ENCODE measurements at regions not wholly inside any gene's neighbourhood (a gene's known extent, or its start where the extent isn't known, plus 50 kb on each side); places are given as distances from the start of the nearest gene placed in this dataset.

GRCh38 chr2:237196409-237196808, 110.7 kb downstream of the COPS8 start:
- DNase-seq (ENCODE audit: low read depth in 1 of 2, low spot score in 1 of 2) = no peak
- H3K27ac ChIP-seq (replicated peaks) = no peak overlapping the region
- peaks cover 3% of the 10 kb centered on the region for H3K27me3 ChIP-seq (ENCODE audit: insufficient read depth, poor library complexity, severe bottlenecking)

DNA sequence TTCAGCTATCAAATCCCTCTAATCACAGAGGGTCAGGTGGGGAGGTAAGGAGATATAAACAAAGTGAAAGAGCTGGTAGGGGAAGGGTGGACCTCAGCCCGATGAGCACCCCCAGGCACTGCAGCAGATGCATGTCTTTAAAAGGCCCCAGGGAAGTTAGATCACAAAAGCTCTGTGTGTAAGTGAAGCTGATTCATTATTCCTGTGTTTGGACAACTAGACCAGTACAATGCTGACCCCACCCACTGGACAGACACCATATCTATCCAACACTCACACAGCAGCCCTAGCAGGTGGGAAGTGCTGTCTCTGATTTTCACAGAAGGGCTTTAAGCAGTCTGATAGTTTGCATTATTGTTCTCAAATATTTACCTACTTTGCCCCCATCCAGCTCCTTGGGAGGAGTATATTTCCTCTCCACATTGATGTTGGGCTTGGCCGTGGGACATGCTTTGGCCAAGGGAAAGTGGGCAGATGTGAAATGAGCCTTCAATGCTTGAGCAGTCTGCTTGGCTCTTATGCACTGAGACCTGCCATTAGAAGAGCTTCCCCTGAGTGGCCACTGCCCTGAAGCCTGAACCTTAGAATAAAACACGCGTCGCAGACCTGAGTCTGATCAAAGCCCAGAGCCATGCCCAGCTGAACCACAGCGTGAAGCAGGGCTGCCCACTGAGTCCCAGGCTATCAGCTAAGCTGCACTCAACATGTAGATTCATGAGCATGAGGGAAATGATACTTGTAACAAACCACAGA, 111.4 kb downstream of the COPS8 start:
- Histone ChIP-seq H3K27me3 (ENCODE audit: insufficient read depth, poor library complexity, severe bottlenecking) (peaks cover 3% of the 10 kb centered on the region), H3K4me3 (replicated peaks; ENCODE audit: insufficient read depth, low read length) (no peak overlapping the region), H3K27ac (replicated peaks) (no peak overlapping the region)
- TF ChIP-seq, protein P1, sequence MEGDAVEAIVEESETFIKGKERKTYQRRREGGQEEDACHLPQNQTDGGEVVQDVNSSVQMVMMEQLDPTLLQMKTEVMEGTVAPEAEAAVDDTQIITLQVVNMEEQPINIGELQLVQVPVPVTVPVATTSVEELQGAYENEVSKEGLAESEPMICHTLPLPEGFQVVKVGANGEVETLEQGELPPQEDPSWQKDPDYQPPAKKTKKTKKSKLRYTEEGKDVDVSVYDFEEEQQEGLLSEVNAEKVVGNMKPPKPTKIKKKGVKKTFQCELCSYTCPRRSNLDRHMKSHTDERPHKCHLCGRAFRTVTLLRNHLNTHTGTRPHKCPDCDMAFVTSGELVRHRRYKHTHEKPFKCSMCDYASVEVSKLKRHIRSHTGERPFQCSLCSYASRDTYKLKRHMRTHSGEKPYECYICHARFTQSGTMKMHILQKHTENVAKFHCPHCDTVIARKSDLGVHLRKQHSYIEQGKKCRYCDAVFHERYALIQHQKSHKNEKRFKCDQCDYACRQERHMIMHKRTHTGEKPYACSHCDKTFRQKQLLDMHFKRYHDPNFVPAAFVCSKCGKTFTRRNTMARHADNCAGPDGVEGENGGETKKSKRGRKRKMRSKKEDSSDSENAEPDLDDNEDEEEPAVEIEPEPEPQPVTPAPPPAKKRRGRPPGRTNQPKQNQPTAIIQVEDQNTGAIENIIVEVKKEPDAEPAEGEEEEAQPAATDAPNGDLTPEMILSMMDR (IDR thresholded peaks at IDR 0.05; ENCODE audit: insufficient read depth, low read length) = no peak
- TF ChIP-seq GABPA (IDR thresholded peaks at IDR 0.05; ENCODE audit: low read depth) (no peak), SPI1 (IDR thresholded peaks at IDR 0.05; ENCODE audit: borderline replicate concordance, low read depth) (no peak), POLR2AphosphoS5 (IDR thresholded peaks at IDR 0.05; ENCODE audit: low read depth) (no peak)
- TF ChIP-seq, protein P2, sequence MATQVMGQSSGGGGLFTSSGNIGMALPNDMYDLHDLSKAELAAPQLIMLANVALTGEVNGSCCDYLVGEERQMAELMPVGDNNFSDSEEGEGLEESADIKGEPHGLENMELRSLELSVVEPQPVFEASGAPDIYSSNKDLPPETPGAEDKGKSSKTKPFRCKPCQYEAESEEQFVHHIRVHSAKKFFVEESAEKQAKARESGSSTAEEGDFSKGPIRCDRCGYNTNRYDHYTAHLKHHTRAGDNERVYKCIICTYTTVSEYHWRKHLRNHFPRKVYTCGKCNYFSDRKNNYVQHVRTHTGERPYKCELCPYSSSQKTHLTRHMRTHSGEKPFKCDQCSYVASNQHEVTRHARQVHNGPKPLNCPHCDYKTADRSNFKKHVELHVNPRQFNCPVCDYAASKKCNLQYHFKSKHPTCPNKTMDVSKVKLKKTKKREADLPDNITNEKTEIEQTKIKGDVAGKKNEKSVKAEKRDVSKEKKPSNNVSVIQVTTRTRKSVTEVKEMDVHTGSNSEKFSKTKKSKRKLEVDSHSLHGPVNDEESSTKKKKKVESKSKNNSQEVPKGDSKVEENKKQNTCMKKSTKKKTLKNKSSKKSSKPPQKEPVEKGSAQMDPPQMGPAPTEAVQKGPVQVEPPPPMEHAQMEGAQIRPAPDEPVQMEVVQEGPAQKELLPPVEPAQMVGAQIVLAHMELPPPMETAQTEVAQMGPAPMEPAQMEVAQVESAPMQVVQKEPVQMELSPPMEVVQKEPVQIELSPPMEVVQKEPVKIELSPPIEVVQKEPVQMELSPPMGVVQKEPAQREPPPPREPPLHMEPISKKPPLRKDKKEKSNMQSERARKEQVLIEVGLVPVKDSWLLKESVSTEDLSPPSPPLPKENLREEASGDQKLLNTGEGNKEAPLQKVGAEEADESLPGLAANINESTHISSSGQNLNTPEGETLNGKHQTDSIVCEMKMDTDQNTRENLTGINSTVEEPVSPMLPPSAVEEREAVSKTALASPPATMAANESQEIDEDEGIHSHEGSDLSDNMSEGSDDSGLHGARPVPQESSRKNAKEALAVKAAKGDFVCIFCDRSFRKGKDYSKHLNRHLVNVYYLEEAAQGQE (IDR thresholded peaks at IDR 0.05; ENCODE audit: insufficient replicate concordance, low read depth) = no peak
- no peak for DNase-seq (ENCODE audit: low read depth in 1 of 2, low spot score in 1 of 2)

More at GRCh38 chr2:237196409-237196808, 110.7 kb downstream of the COPS8 start:
- TF ChIP-seq, protein P2 (IDR thresholded peaks at IDR 0.05; ENCODE audit: insufficient replicate concordance, low read depth) = no peak
- TF ChIP-seq, protein P1 (IDR thresholded peaks at IDR 0.05; ENCODE audit: insufficient read depth, low read length) = no peak
- TF ChIP-seq POLR2AphosphoS5 (IDR thresholded peaks at IDR 0.05; ENCODE audit: low read depth) (no peak), GABPA (IDR thresholded peaks at IDR 0.05; ENCODE audit: low read depth) (no peak), SPI1 (IDR thresholded peaks at IDR 0.05; ENCODE audit: borderline replicate concordance, low read depth) (no peak)
- no peak overlapping the region for H3K4me3 ChIP-seq (replicated peaks; ENCODE audit: insufficient read depth, low read length)

DNA sequence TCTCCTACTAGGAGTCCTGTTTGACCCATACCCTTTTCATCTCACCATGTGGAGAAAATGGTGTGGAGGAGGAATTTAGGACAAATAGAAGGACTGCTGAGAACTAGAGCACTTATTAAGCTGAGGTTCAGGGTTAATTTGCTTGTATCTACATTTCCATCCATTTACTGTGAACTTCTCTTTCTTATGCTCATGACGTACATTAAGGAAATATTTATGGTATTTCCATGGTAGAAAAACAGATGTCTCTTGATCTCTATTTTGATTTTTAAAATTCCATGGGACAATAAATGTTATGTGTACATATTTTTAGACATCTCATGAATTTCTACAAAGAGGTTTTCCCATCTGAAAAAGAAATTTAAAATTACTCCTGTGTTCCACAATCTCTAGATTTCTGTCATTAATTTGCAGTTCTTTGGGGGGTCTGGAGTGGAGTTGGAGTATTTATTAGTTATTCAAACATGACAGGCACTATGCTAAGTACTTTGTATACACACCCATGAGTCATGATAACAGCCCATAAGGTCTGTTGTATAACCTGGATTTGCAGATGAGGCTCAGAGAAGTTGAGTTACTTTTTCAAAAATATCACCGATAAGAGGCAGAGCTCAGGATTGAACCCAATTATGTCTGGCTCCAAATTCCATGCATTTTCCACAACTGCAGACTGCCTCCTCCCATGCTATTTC, 112.6 kb downstream of the COPS8 start:
- no peak for DNase-seq (ENCODE audit: low read depth in 1 of 2, low spot score in 1 of 2)
- H3K27ac ChIP-seq (replicated peaks) = no peak overlapping the region
- TF ChIP-seq, protein P2 (IDR thresholded peaks at IDR 0.05; ENCODE audit: insufficient replicate concordance, low read depth) = no peak
- TF ChIP-seq, protein P1 (IDR thresholded peaks at IDR 0.05; ENCODE audit: insufficient read depth, low read length) = no peak
- TF ChIP-seq GABPA (IDR thresholded peaks at IDR 0.05; ENCODE audit: low read depth) (no peak), SPI1 (IDR thresholded peaks at IDR 0.05; ENCODE audit: borderline replicate concordance, low read depth) (no peak), POLR2AphosphoS5 (IDR thresholded peaks at IDR 0.05; ENCODE audit: low read depth) (no peak)
- H3K27me3 ChIP-seq (ENCODE audit: insufficient read depth, poor library complexity, severe bottlenecking) = peaks cover 3% of the 10 kb centered on the region
- H3K4me3 ChIP-seq (replicated peaks; ENCODE audit: insufficient read depth, low read length) = no peak overlapping the region
